ENCODE measurements at regions not wholly inside any gene's neighbourhood (a gene's known extent, or its start where the extent isn't known, plus 50 kb on each side); places are given as distances from the start of the nearest gene placed in this dataset.
A peak's percentile ranks its signal among the peaks of the same experiment; 100 is the strongest.

GRCh38 chr17:77490361-77491183, 349.8 kb downstream of the SEC14L1 start:
- WGBS, 3 donors, result 80 to 85% (median 82%) methylated on average over 22 to 27 of the region's 27 CpGs
- intact Hi-C loops (cut with DNase I), result loop anchor here in 3 of 4 donors (5.0 to 10.0 kb wide), 5 partner anchors 53 to 396 kb away; no protein-coding TSS in a partner anchor
- Histone ChIP-seq H3K4me1 (ENCODE audit: insufficient read depth) (peaks cover 2% of the 10 kb centered on the region), H3K27me3 (no peaks in the 10 kb centered on the region), H3K36me3 (no peaks in the 10 kb centered on the region), H3K27ac (peak overlapping the region in 1 of 2 donors; percentile 2), H3K9me3 (no peaks in the 10 kb centered on the region), H3K4me3 (no peak overlapping the region)
- peak in 4 of 5 donors; percentile 20 to 45 (median 32) for DNase-seq
- TF ChIP-seq POLR2A (IDR thresholded peaks at IDR 0.05), result no peak
- no peak for TF ChIP-seq EP300 (IDR thresholded peaks at IDR 0.05)
- TF ChIP-seq, protein P1, sequence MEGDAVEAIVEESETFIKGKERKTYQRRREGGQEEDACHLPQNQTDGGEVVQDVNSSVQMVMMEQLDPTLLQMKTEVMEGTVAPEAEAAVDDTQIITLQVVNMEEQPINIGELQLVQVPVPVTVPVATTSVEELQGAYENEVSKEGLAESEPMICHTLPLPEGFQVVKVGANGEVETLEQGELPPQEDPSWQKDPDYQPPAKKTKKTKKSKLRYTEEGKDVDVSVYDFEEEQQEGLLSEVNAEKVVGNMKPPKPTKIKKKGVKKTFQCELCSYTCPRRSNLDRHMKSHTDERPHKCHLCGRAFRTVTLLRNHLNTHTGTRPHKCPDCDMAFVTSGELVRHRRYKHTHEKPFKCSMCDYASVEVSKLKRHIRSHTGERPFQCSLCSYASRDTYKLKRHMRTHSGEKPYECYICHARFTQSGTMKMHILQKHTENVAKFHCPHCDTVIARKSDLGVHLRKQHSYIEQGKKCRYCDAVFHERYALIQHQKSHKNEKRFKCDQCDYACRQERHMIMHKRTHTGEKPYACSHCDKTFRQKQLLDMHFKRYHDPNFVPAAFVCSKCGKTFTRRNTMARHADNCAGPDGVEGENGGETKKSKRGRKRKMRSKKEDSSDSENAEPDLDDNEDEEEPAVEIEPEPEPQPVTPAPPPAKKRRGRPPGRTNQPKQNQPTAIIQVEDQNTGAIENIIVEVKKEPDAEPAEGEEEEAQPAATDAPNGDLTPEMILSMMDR (IDR thresholded peaks at IDR 0.05), result no peak

DNA sequence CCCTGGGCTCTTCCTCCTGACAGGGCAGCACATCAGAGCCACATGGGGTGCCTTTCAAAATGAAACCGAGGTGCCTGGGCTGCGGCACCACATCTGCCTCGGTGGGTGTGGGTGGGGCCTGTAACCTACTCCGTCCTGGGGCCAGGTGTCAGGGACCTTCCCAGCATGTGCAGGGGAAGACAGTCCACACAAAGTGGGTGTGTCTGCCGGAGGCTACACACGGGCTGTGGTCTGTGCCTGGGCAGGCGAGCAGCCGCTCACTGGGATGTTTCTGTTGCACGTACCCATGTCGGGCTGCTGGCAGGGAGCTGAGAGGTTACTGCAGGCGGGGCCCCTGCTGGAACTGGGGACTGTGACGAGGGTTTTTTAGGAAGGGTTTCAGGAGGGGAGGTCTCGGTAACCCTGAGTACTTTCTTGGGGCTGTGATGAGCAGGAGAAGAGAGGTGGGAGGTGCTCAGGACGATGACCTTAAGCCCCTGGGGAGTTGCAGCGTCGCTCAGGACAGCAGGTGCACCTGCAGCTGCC, 351.2 kb downstream of the SEC14L1 start:
- Histone ChIP-seq H3K36me3 (no peaks in the 10 kb centered on the region), H3K4me3 (no peak overlapping the region), H3K4me1 (ENCODE audit: insufficient read depth) (peaks cover 2% of the 10 kb centered on the region), H3K27ac (no peak overlapping the region), H3K9me3 (no peaks in the 10 kb centered on the region), H3K27me3 (no peaks in the 10 kb centered on the region)
- intact Hi-C loops (cut with DNase I), result loop anchor here in 3 of 4 donors (5.0 to 10.0 kb wide), 5 partner anchors 55 to 397 kb away; no protein-coding TSS in a partner anchor
- TF ChIP-seq, protein P1 (IDR thresholded peaks at IDR 0.05), result no peak
- TF ChIP-seq POLR2A (IDR thresholded peaks at IDR 0.05) (no peak), EP300 (IDR thresholded peaks at IDR 0.05) (no peak)
- DNase-seq, result peak in 3 of 5 donors; percentile 16 to 33 (median 28)
- 78 to 84% (median 83%) methylated on average over 16 of the region's 16 CpGs for WGBS, 3 donors

GRCh38 chr17:77492446-77493237, 351.9 kb downstream of the SEC14L1 start:
- Histone ChIP-seq H3K4me3 (no peak overlapping the region), H3K27me3 (no peaks in the 10 kb centered on the region), H3K4me1 (ENCODE audit: insufficient read depth) (peaks cover 2% of the 10 kb centered on the region), H3K27ac (no peak overlapping the region), H3K36me3 (no peaks in the 10 kb centered on the region), H3K9me3 (no peaks in the 10 kb centered on the region)
- no peak for TF ChIP-seq EP300 (IDR thresholded peaks at IDR 0.05)
- TF ChIP-seq, protein P1 (IDR thresholded peaks at IDR 0.05), result no peak
- no peak for TF ChIP-seq POLR2A (IDR thresholded peaks at IDR 0.05)
- WGBS, 3 donors, result 82 to 88% (median 86%) methylated on average over 23 of the region's 23 CpGs
- peak in 3 of 5 donors; percentile 16 to 28 (median 21) for DNase-seq
- intact Hi-C loops (cut with DNase I), result loop anchor here in 3 of 4 donors (5.0 to 10.0 kb wide), 5 partner anchors 55 to 398 kb away; no protein-coding TSS in a partner anchor

DNA sequence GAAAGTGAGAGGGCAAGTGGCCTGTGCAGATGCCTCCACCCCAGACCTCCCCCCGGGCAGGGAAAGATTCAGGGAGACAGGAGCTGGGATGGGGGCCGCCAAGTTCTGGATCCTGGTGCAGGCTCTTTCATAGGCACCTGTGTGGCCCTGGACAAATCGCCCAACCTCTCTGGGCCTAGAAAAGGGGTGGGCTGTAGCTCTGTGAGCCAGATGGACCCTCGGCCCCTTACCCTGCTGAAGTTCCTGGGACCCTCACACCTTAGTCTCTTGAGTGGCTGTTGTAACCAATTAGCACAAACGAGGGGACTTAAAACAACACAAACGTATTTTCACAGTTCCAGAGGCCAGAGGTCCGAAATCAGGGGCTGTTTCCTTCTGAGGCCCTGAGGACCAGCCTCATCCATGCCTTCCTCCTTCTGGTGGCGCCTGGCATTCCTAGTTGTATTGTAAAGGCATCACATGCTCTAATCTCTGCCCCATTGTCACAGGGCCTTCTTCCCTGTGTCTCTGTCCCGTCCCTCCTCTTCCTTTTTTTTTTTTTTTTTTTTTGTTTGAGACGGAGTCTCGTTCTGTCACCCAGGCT, 352.6 kb downstream of the SEC14L1 start:
- Histone ChIP-seq H3K27ac (no peak overlapping the region), H3K9me3 (no peaks in the 10 kb centered on the region), H3K4me3 (no peak overlapping the region), H3K27me3 (no peaks in the 10 kb centered on the region), H3K4me1 (ENCODE audit: insufficient read depth) (peaks cover 2% of the 10 kb centered on the region), H3K36me3 (no peaks in the 10 kb centered on the region)
- intact Hi-C loops (cut with DNase I), result loop anchor here in 3 of 4 donors (5.0 to 10.0 kb wide), 5 partner anchors 56 to 399 kb away; no protein-coding TSS in a partner anchor
- 77 to 83% (median 79%) methylated on average over 11 of the region's 11 CpGs for WGBS, 3 donors
- DNase-seq, result peak in 3 of 5 donors; percentile 13 to 33 (median 19)
- TF ChIP-seq, protein P1 (IDR thresholded peaks at IDR 0.05), result no peak
- TF ChIP-seq EP300 (IDR thresholded peaks at IDR 0.05), result no peak
- no peak for TF ChIP-seq POLR2A (IDR thresholded peaks at IDR 0.05)
